ENCODE measurements at regions not wholly inside any gene's neighbourhood (a gene's known extent, or its start where the extent isn't known, plus 50 kb on each side); places are given as distances from the start of the nearest gene placed in this dataset.
A peak's percentile ranks its signal among the peaks of the same experiment; 100 is the strongest.

GRCh38 chr15:85890620-85890980 is 95.9 kb upstream of the KLHL25 start:
- no peak for DNase-seq

DNA sequence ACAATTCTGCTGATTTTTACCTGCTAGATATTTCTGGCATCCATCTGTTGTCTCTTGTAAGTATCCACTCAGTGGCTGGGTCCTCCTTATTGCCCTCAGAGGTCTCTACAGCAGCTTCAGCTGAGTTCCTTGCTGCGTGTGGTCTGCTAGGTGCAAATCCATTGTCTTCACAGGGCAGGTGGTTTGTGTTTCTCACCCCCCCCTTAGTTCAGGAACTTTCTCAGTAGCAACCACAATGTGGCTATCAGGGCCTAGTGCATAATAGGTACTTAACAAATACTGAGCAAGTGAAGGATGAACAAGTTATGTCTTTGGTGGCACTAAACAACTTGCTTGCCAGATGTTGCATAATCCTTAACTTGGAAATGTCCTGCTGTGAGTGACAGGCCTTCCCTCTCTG is 96.7 kb upstream of the KLHL25 start:
- DNase-seq: no peak

GRCh38 chr15:85892232-85892631 is 97.5 kb upstream of the KLHL25 start:
- no peak for DNase-seq

- no peak for DNase-seq
Measured at GRCh38 chr15:85897207-85897894, 102.6 kb upstream of the KLHL25 start.

DNA sequence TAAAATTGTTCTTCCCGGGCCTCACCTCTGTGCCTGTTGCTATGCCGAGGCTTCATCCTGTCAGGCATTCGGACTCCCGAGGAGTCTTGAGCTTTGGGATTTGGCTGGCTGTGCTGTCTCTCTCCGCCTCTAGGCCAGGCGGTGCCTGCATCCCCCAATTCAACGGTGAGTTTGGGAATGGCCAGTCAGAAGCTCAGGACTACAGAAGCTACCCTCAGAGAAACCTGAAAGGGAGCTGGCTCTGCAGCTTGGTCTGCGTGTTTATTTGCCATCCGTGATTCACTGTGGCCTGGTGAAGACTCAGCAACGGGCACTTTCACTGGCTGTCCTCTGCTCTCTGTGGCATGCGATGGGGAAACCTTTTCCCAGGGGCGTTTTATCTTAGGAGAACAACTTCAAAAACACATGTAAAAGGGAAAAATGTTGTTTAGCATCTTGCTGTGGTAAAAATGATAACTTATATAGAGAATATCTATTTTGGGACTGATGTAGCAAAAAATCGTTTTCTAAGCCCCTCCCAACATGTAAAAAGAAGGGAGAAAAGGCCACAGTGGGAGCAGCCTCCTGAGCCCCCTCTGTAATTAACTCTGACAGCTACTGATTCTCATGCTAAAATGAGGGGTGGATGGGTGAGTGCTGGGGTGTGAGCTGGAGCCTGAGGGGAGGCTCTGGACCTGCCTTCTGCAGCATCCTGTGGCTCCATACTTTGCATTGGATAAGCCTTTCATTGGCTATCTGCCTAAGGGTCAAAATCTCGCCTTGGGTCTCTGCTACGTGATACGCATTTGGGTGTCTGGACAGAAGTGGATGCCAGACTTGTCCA is 103.4 kb upstream of the KLHL25 start:
- DNase-seq: no peak

- no peak for DNase-seq
Measured at GRCh38 chr15:85899927-85900326, 105.2 kb upstream of the KLHL25 start.

GRCh38 chr15:85905751-85906450 is 111.2 kb upstream of the KLHL25 start:
- DNase-seq: no peak

- no peak for DNase-seq
Measured at GRCh38 chr15:85906640-85907039, 111.9 kb upstream of the KLHL25 start.

- no peak for DNase-seq
Measured at GRCh38 chr15:85910834-85911233, 116.1 kb upstream of the KLHL25 start.

DNA sequence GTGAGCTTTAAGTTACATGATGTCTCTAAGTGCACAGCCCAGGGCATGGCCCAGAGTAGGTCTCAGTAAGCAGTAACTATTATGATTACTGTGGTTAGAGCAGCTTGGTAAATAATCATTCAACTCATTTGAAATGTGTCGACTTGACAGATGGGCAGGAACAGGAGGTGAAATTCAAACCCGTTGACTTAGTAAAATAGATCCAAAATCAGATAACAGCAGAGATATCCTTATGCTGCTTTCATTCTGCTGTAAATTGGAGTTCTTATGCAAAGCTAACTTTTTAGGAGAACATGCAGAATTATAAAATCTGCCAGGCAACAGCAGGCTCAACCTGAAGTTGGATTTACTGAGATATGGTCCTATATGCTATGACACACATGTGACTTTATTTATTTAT is 118.7 kb upstream of the KLHL25 start:
- DNase-seq: no peak

GRCh38 chr15:85920956-85921355 is 126.2 kb upstream of the KLHL25 start:
- no peak for DNase-seq

DNA sequence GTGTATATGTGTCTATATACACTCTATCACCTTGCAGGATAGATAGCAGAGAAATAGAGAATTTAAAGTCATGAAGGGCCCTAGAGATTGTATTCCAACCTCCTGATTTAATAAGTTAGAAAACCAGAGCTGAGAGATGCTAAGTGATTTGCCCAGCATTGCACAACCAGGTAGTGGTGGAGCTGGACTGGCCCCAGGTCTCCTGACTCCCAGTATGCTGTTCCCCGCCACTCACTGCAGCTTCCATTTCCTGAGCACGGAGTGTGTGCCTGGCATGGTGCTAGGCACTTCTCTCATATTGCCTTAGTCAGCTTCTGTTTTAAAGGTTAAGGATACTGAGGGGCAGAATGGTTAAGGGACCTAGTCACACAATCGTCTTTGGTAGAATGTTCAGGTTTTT is 129.4 kb upstream of the KLHL25 start:
- no peak for DNase-seq

DNA sequence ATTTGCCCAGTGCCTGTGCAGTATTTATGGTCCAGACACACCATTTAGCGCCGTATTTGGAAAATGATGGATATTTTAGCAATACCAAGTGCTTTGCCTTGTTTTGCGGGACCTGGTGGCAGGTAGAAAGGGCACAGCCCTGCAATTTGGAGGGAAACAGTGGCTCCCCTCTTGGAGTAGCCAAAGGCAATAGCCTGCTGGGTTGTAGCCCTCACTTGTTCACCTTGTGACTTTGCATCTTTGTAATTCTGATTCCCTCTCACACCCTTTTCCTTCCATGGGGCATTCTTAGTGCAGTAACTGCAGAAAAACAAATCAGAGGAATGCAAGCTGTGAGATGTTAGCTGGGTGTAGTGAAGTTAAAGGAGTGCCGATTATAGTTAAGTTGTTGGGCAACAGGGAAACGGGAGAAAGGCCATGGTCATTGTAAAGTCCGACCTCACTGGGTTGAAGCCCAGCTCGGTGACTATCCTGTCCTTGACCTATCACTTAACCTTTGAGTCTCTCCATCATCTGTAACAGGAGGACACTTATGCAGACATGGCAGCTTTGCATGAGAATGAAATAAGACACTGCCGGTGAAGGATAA is 131.0 kb upstream of the KLHL25 start:
- no peak for DNase-seq

DNA sequence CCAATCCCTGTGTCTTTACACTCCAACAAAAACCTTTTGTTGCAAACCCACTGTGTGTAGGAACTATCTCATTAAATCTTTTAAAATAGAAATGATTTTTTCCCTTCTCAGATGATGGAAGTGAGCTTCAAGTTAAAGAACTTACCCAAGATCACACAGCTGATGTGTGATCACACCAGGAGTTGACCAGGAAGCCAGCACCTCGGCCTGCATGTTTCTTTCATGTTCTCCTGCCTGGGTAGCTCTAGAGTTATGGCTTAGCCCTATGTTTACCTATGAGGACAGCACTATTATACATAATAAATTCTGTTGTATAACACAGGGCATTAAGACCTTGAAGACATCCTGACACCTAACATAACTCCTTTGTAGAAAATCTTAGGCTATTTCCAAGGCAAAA is 132.1 kb upstream of the KLHL25 start:
- no peak for DNase-seq

GRCh38 chr15:85927931-85928537 is 133.3 kb upstream of the KLHL25 start:
- DNase-seq: peak in 1 of 2 donors; percentile 0

GRCh38 chr15:85929786-85930185 is 135.1 kb upstream of the KLHL25 start:
- no peak for DNase-seq

DNA sequence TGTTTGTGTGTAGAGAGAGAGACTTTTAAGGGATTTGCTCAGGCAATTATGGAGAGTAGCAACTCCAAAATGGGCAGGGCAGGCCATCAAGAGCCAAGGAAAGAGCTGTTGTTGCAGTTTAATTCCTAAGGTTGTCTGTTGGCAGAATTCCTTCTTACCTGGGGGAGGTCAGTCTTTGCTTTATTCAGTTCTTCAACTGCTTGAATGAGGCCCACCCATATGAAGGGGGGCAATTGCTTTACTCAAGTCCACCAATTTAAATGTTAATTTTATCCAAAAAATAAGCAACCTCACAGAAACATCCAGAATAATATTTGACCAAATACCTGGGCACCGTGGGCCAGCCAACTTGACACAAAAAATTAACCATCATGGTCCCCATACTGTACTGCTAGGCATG is 137.7 kb upstream of the KLHL25 start:
- DNase-seq: no peak

- DNase-seq: no peak
Measured at GRCh38 chr15:85934691-85935090, 140.0 kb upstream of the KLHL25 start.

DNA sequence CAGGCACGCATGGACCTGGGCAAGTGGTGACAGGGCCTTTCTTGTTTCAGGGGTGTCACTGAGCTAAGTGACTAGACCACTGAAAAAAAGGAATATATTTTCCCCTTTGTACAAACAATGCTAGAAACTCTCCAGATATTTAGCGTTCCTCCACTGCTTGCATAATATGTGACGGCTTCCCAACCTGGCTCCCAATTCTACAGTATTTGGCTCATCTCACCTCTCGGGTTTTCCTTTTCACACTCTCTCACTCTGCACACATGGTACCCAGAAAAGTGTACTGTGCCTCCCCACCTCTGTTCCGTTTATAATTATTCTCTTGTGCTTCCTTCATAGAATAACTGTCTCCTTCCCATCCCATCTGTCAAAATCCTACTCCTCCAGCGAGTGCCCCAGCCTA is 140.5 kb upstream of the KLHL25 start:
- DNase-seq: no peak

DNA sequence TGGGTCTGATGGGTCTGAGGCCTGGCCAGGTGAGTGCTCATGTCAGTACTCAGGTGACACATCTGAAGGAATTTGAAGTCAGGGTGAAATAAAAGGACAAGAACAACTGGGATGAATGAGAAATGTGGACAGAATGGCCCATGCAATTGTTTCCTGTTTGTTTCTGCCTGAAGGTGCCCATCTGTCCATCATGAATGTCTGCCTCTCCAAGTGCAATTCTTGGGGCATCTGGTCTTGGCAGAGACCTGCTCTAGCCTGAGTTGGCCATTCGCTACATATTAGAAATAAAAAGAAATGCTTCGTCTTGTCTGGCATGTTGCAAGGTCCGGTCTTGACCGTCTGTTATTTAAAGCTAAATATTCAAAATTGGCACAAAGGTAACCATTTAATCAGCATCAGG is 142.0 kb upstream of the AGBL1 start:
- DNase-seq: no peak

DNA sequence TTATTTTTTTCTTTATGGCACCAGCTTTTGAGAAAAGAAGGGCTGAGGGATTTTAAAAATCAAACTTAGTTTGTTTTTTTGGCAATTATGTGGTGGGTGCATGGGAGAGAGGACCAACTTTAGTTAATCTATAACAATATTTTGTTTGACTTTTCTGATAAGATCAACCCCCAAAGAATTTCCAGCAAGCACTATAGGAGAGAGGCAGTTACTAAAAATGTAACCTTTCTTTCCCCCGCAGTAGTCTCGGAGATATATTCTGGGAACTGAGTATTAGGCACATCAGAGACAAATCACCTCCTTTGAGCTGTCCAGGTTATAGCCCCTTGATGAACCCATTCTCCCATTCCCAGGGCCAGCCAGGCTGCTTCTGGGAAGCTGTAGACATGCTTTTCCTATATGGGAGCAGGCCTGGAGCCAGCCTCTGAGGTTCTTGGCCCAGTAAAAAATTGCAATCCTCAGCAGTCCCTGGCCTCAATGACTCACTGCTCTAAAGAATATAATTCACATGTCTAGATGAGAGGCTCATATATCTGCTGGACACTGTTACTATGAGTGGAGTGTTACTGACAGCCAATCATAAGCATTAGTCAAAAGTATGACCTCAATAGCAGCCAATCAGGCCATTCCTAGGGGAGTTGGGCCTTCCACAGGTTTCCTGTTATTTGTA is 138.3 kb upstream of the AGBL1 start:
- no peak for DNase-seq

- no peak for DNase-seq
Measured at GRCh38 chr15:85942632-85943031, 137.0 kb upstream of the AGBL1 start.

- DNase-seq: no peak
Measured at GRCh38 chr15:85943151-85943550, 136.5 kb upstream of the AGBL1 start.
